Endothelial cell of umbilical vein (primary cell): ENCODE measurements at regions not wholly inside any gene's neighbourhood (a gene's known extent, or its start where the extent isn't known, plus 50 kb on each side); places are given as distances from the start of the nearest gene placed in this dataset.

ENCODE experiments used
- BruUV-seq: library from RNA; stranded (reverse); fragments of 400-500 nt; replicated peaks from 2 replicates; lab custom pipeline; 2021; lab: Mats Ljungman, UMichigan
- CTCF ChIA-PET: fragments of 300-600, 350-600 bp; sonication (Branson Sonifier 250); formaldehyde crosslinking; loops from one replicate; lab custom pipeline; 2021; ENCODE audit warnings: antibody characterized with exemption, inconsistent platforms; lab: Charles Lee
- POLR2A ChIA-PET: fragments of 300-600, 350-600 bp; sonication (Branson Sonifier 250); formaldehyde crosslinking; loops from one replicate; lab custom pipeline; 2021; ENCODE audit warnings: antibody characterized with exemption, inconsistent platforms; lab: Charles Lee
- DNase-seq: peaks from one replicate; pipeline ENCODE4 v3.0.0-alpha.2; 2011; ENCODE audit warnings: low read depth, low spot score
- FAIRE-seq: peaks from 2 replicates; lab custom pipeline; 2011; peaks lifted over from hg19 to GRCh38; lab: Jason Lieb, UNC
- H2AFZ ChIP-seq: 2 replicates; pipeline ENCODE4 v1.6.0; 2012; ENCODE audit warnings: low read depth, low read length, control low read depth, inconsistent platforms
- H3K27ac ChIP-seq: 2 replicates; pipeline ENCODE4 v1.5.1; 2011; ENCODE audit warnings: low read depth, mild to moderate bottlenecking, control low read depth, low read length, moderate library complexity; ENCODE audit not compliant: insufficient read depth
- H3K27me3 ChIP-seq, 2 experiments: 2 replicates each; pipeline versions ENCODE4 v1.6.0 to v1.6.1; 2011; ENCODE audit warnings: low read length in 2 of 2, mixed read lengths in 1 of 2; ENCODE audit not compliant: control insufficient read depth in 2 of 2, insufficient read depth in 2 of 2
- H3K36me3 ChIP-seq, 2 experiments: 2 replicates in 1 of 2; 3 replicates in 1 of 2; pipeline ENCODE4 v1.5.1; 2011; ENCODE audit warnings: low read length in 2 of 2, mild to moderate bottlenecking in 1 of 2, moderate library complexity in 1 of 2; ENCODE audit not compliant: control insufficient read depth in 2 of 2, insufficient read depth in 2 of 2; ENCODE audit errors: extremely low read depth in 1 of 2
- H3K4me1 ChIP-seq: 3 replicates; pipeline ENCODE4 v1.5.1; 2011; ENCODE audit warnings: mild to moderate bottlenecking, low read length; ENCODE audit not compliant: control insufficient read depth, insufficient read depth; ENCODE audit errors: extremely low read depth
- H3K4me2 ChIP-seq: 2 replicates; pipeline ENCODE4 v1.6.1; 2011; ENCODE audit warnings: low read length, control low read depth, mixed read lengths; ENCODE audit not compliant: insufficient read depth
- H3K4me3 ChIP-seq, 3 experiments: fragments of 200-600 bp in 1 of 3; sonication (generic), shearing (Covaris generic) in 1 of 3; replicated peaks in 1 of 3; 2 replicates each; pipeline ENCODE4 v1.5.1; 2011 to 2016; ENCODE audit warnings: control low read depth in 3 of 3, low read length in 3 of 3, mild to moderate bottlenecking in 2 of 3, inconsistent platforms in 1 of 3, low read depth in 1 of 3, moderate library complexity in 1 of 3; ENCODE audit not compliant: insufficient read depth in 1 of 3
- H3K79me2 ChIP-seq: 2 replicates; pipeline ENCODE4 v1.6.0; 2012; ENCODE audit warnings: low read length, inconsistent platforms; ENCODE audit not compliant: control insufficient read depth, insufficient read depth
- H3K9ac ChIP-seq: replicated peaks from 2 replicates; pipeline ENCODE3; 2011; ENCODE audit warnings: low read length, control low read depth; ENCODE audit not compliant: insufficient read depth; ENCODE audit errors: extremely low read depth
- H3K9me1 ChIP-seq: replicated peaks from 3 replicates; pipeline ENCODE4 v1.6.0; 2011; ENCODE audit warnings: mild to moderate bottlenecking, low read length; ENCODE audit not compliant: control insufficient read depth, insufficient read depth; ENCODE audit errors: extremely low read depth
- H3K9me3 ChIP-seq: replicated peaks from 2 replicates; pipeline ENCODE4 v1.5.1; 2012; ENCODE audit warnings: low read length, inconsistent platforms; ENCODE audit not compliant: control insufficient read depth, insufficient read depth
- H4K20me1 ChIP-seq: replicated peaks from 2 replicates; pipeline ENCODE3; 2011; ENCODE audit warnings: mild to moderate bottlenecking, low read length; ENCODE audit not compliant: control insufficient read depth, insufficient read depth; ENCODE audit errors: extremely low read depth
- CTCF ChIP-seq, 2 donors: IDR thresholded peaks; 1 replicate in 1 of 2; 2 replicates in 1 of 2; pipeline ENCODE4 v1.5.1; 2011; ENCODE audit warnings: low read length in 2 of 2, mild to moderate bottlenecking in 2 of 2, moderate library complexity in 2 of 2, control low read depth in 1 of 2, inconsistent platforms in 1 of 2, low read depth in 1 of 2; ENCODE audit not compliant: insufficient read depth in 1 of 2; ENCODE audit errors: extremely low read depth in 1 of 2
- EZH2 ChIP-seq: IDR thresholded peaks from 2 replicates; pipeline ENCODE4 v1.6.1; 2012; ENCODE audit warnings: borderline replicate concordance, low read depth, mild to moderate bottlenecking, moderate library complexity, low read length, inconsistent platforms; ENCODE audit not compliant: severe bottlenecking
- FOS ChIP-seq: IDR thresholded peaks from 2 replicates; pipeline ENCODE4 v1.6.1; 2011; ENCODE audit warnings: mild to moderate bottlenecking, low read length, moderate library complexity, borderline replicate concordance; ENCODE audit not compliant: insufficient read depth
- GATA2 ChIP-seq: IDR thresholded peaks from 2 replicates; pipeline ENCODE4 v1.7.0; 2011; ENCODE audit warnings: low read depth, mild to moderate bottlenecking, moderate library complexity, mixed read lengths, low read length; ENCODE audit not compliant: insufficient read length, insufficient read depth
- JUN ChIP-seq: IDR thresholded peaks from 2 replicates; pipeline ENCODE4 v1.6.1; 2011; ENCODE audit warnings: borderline replicate concordance, low read depth; ENCODE audit not compliant: insufficient read length, insufficient read depth
- MAX ChIP-seq: IDR thresholded peaks from 2 replicates; pipeline ENCODE4 v1.6.1; 2011; ENCODE audit not compliant: insufficient read depth, insufficient read length
- MYC ChIP-seq: IDR thresholded peaks from one replicate; pipeline ENCODE4 v1.6.1; 2011; ENCODE audit warnings: mild to moderate bottlenecking, low read depth, low read length
- POLR2A ChIP-seq: IDR thresholded peaks from 2 replicates; pipeline ENCODE4 v1.6.1; 2012; ENCODE audit warnings: low read depth, mild to moderate bottlenecking, control low read depth, low read length
- POLR2AphosphoS5 ChIP-seq: IDR thresholded peaks from 2 replicates; pipeline ENCODE4 v1.6.1; 2012; ENCODE audit warnings: low read depth, mild to moderate bottlenecking, control low read depth, low read length, moderate library complexity; ENCODE audit not compliant: insufficient read depth
- dilution Hi-C: fragments of 300-500 bp; cut with MboI; formaldehyde crosslinking; loops from one replicate; pipeline ENCODE4 v1.15.0; 2019; ENCODE audit warnings: low sequenced_read_pairs; ENCODE audit not compliant: extremely low pct_ligation_motif_present
- intact Hi-C: fragments of 100-400 bp; cut with micrococcal nuclease; formaldehyde crosslinking; loops from one replicate; pipeline ENCODE4 v1.10.0; 2022

- H3K9me3 ChIP-seq: no peaks in the 10 kb centered on the region
- TF ChIP-seq FOS: no peak
- TF ChIP-seq MYC: no peak
- TF ChIP-seq CTCF (IDR thresholded peaks at IDR 0.05; ENCODE audit: extremely low read depth in 1 of 2, insufficient read depth in 1 of 2, low read depth in 1 of 2, low read length in 2 of 2): no peak
- no peak for TF ChIP-seq EZH2
- no peak for TF ChIP-seq GATA2
- H4K20me1 ChIP-seq: no peaks in the 10 kb centered on the region
- ChIA-PET POLR2A (no interaction called here), CTCF (interaction anchor here (1.1 kb wide), 1 partner anchor 273 kb away, joined by 5 read pairs; no protein-coding TSS in a partner anchor)
- no peaks in the 10 kb centered on the region for H3K9me1 ChIP-seq
- DNase-seq (no peak), FAIRE-seq (no peak)
- H3K4me2 ChIP-seq: no peak overlapping the region
- peaks cover 3 to 9% of the 10 kb centered on the region in 2 experiments for H3K27me3 ChIP-seq
- no peak overlapping the region for H3K9ac ChIP-seq
- no peak overlapping the region for H2AFZ ChIP-seq
- no peak overlapping the region for H3K27ac ChIP-seq
- intact Hi-C loops (no loop called here), dilution Hi-C loops (no loop called here)
- no TSS peak for BruUV-seq
- H3K36me3 ChIP-seq: no peaks in the 10 kb centered on the region
- H3K4me1 ChIP-seq: peaks cover 3% of the 10 kb centered on the region
- H3K79me2 ChIP-seq: no peaks in the 10 kb centered on the region
- no peak overlapping the region for H3K4me3 ChIP-seq
These were observed 123.6 kb downstream of the MRPS6 start for GRCh38 chr21:34196996-34197395.

- Histone ChIP-seq H3K9me3 (no peaks in the 10 kb centered on the region), H3K9me1 (no peaks in the 10 kb centered on the region), H3K36me3 (no peaks in the 10 kb centered on the region), H3K27me3 (peaks cover 3 to 11% of the 10 kb centered on the region in 2 experiments), H3K4me1 (peaks cover 6% of the 10 kb centered on the region), H2AFZ (no peak overlapping the region), H3K4me2 (no peak overlapping the region), H3K9ac (no peak overlapping the region), H3K79me2 (no peaks in the 10 kb centered on the region), H3K27ac (no peak overlapping the region), H3K4me3 (no peak overlapping the region), H4K20me1 (no peaks in the 10 kb centered on the region)
- FAIRE-seq (no peak), DNase-seq (no peak)
- dilution Hi-C loops: no loop called here
- TF ChIP-seq FOS: no peak
- TF ChIP-seq JUN: no peak
- no peak for TF ChIP-seq MYC
- TF ChIP-seq GATA2: no peak
- no peak for TF ChIP-seq MAX
- TF ChIP-seq EZH2: no peak
- TF ChIP-seq POLR2A: no peak
- TF ChIP-seq POLR2AphosphoS5: no peak
- TF ChIP-seq CTCF (IDR thresholded peaks at IDR 0.05; ENCODE audit: extremely low read depth in 1 of 2, insufficient read depth in 1 of 2, low read depth in 1 of 2, low read length in 2 of 2): no peak
- intact Hi-C loops: no loop called here
- POLR2A ChIA-PET: no interaction called here
- CTCF ChIA-PET: no interaction called here
- BruUV-seq: no TSS peak
These were observed 124.2 kb downstream of the MRPS6 start for GRCh38 chr21:34197561-34197960.
